OCI-LY7 (cell line): ENCODE measurements at regions not wholly inside any gene's neighbourhood (a gene's known extent, or its start where the extent isn't known, plus 50 kb on each side); places are given as distances from the start of the nearest gene placed in this dataset.

ENCODE experiments used
- CTCF ChIP-seq: fragments of 200-600 bp; sonication (generic); conservative IDR thresholded peaks from 2 replicates; pipeline ENCODE4 v1.5.1; 2014; ENCODE audit warnings: mild to moderate bottlenecking, antibody characterized with exemption, low read length, moderate library complexity, mixed read lengths
- EZH2phosphoT487 ChIP-seq: fragments of 200-600 bp; sonication (generic); IDR thresholded peaks from 2 replicates; pipeline ENCODE4 v1.6.1; 2018; ENCODE audit warnings: low read depth, borderline replicate concordance, mild to moderate bottlenecking, mixed run types, antibody characterized with exemption, low read length, moderate library complexity, mixed read lengths

GRCh38 chr14:65170318-65170717 lies 68.0 kb upstream of the MAX start:
- TF ChIP-seq CTCF (no peak), EZH2phosphoT487 (no peak)
